T47D (cell line): ENCODE measurements at regions not wholly inside any gene's neighbourhood (a gene's known extent, or its start where the extent isn't known, plus 50 kb on each side); places are given as distances from the start of the nearest gene placed in this dataset.

Source experiments
- DNase-seq, 2 experiments: peaks; one replicate each; pipeline versions ENCODE4 v3.0.0 to v3.0.0-alpha.2; 2011 to 2012; ENCODE audit warnings: low read depth in 1 of 2, low spot score in 1 of 2
- JUND ChIP-seq: IDR thresholded peaks from 2 replicates; pipeline ENCODE4 v1.6.1; 2012; ENCODE audit warnings: low read depth
- in situ Hi-C: cut with HindIII; loops from 2 replicates; pipeline ENCODE4 v1.10.0; 2016; ENCODE audit warnings: low sequenced_read_pairs, low pct_unique_long_range_greater_than_20kb

GRCh38 chr13:47237571-47237970 is 340.7 kb upstream of the HTR2A start:
- TF ChIP-seq JUND = no peak
- no peak for DNase-seq
- in situ Hi-C loops = no loop called here

GRCh38 chr13:47233734-47234133 is 336.9 kb upstream of the HTR2A start:
- TF ChIP-seq JUND = no peak
- no peak for DNase-seq
- in situ Hi-C loops = no loop called here

GRCh38 chr13:47232516-47232915 is 335.7 kb upstream of the HTR2A start:
- no peak for TF ChIP-seq JUND

GRCh38 chr13:47230155-47230554 is 333.3 kb upstream of the HTR2A start:
- no peak for DNase-seq
- TF ChIP-seq JUND = no peak
- in situ Hi-C loops = no loop called here

More at GRCh38 chr13:47232516-47232915, 335.7 kb upstream of the HTR2A start:
- DNase-seq = no peak
- in situ Hi-C loops = no loop called here

- in situ Hi-C loops = no loop called here
- TF ChIP-seq JUND = no peak
- DNase-seq = no peak
Measured at GRCh38 chr13:47226516-47226915, 329.7 kb upstream of the HTR2A start.

GRCh38 chr13:47220453-47221140 is 323.7 kb upstream of the HTR2A start:
- no peak for TF ChIP-seq JUND
- in situ Hi-C loops = no loop called here
- DNase-seq = no peak

GRCh38 chr13:47218611-47219010 is 321.8 kb upstream of the HTR2A start:
- TF ChIP-seq JUND = no peak
- in situ Hi-C loops = no loop called here
- no peak for DNase-seq

- no peak for DNase-seq
Measured at GRCh38 chr13:47216176-47216822, 319.4 kb upstream of the HTR2A start.

GRCh38 chr13:47215736-47216135 is 318.9 kb upstream of the HTR2A start:
- TF ChIP-seq JUND = no peak
- no peak for DNase-seq
- in situ Hi-C loops = no loop called here

More at GRCh38 chr13:47216176-47216822, 319.4 kb upstream of the HTR2A start:
- TF ChIP-seq JUND = no peak
- in situ Hi-C loops = no loop called here

- no peak for TF ChIP-seq JUND
- DNase-seq = no peak
- in situ Hi-C loops = no loop called here
Measured at GRCh38 chr13:47213047-47213446, 316.2 kb upstream of the HTR2A start.

GRCh38 chr13:47211106-47211505 is 314.3 kb upstream of the HTR2A start:
- TF ChIP-seq JUND = no peak
- DNase-seq = no peak
- in situ Hi-C loops = no loop called here

- in situ Hi-C loops = no loop called here
- TF ChIP-seq JUND = no peak
Measured at GRCh38 chr13:47206111-47206510, 309.3 kb upstream of the HTR2A start.

GRCh38 chr13:47190696-47191305 is 293.9 kb upstream of the HTR2A start:
- in situ Hi-C loops = no loop called here
- TF ChIP-seq JUND = no peak
- no peak for DNase-seq

More at GRCh38 chr13:47206111-47206510, 309.3 kb upstream of the HTR2A start:
- no peak for DNase-seq
